ENCODE measurements at regions not wholly inside any gene's neighbourhood (a gene's known extent, or its start where the extent isn't known, plus 50 kb on each side); places are given as distances from the start of the nearest gene placed in this dataset.

DNA sequence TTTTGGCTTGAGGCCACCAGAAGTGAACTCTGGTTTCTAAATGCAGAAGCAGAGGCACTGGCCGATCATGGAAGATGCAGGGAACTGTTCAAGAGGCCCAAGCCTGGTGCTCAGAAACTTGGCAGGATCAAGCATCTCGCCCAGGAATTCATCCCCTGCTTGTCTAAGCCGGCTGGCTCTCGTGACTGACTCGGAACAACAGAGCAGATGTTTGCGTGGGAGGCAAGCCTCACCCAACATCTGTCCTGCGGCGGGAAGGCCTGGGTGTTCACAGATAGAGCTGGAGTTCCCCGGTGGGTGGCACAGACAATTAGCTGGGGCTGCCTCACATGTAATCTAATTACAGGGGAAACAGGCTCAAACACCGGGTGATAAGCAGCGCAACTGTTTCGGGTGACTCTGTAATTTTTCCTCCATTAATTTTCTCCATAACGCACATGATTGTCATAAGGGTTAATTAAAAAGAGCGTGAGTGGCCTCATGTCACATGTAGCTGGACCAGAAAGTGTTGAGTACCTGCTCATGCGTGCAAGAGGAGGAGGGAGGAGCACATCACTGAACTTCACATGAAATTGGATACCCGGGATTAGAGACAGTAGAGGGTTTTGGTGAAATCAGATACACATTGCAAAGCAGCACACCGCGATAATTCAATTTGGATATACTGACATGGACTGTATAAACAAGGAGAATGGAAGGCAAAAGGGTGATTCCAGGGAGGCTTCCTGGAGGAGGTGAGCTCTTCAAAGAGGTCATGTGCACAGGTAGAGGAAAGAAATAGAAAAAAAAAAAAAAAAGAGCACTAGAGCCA lies 180.0 kb downstream of the ETS2 start:
- 16 to 23% methylated on average over 18 of the region's 18 CpGs for WGBS, 2 donors
- Histone ChIP-seq H3K4me1 (peaks cover 55 to 76% of the 10 kb centered on the region in 2 donors), H3K9me3 (no peaks in the 10 kb centered on the region), H3K27ac (peak overlapping the region; percentile 55 to 81 (median 74)), H3K4me3 (replicated peaks in 1 of 3) (no peak overlapping the region), H3K36me3 (no peaks in the 10 kb centered on the region), H3K27me3 (no peaks in the 10 kb centered on the region)
- intact Hi-C loops (cut with DNase I) = no loop called here
- no peak for TF ChIP-seq CTCF (IDR thresholded peaks at IDR 0.05)
- no peak for TF ChIP-seq POLR2A (IDR thresholded peaks at IDR 0.05)
- peak; percentile 92 to 93 for DNase-seq

DNA sequence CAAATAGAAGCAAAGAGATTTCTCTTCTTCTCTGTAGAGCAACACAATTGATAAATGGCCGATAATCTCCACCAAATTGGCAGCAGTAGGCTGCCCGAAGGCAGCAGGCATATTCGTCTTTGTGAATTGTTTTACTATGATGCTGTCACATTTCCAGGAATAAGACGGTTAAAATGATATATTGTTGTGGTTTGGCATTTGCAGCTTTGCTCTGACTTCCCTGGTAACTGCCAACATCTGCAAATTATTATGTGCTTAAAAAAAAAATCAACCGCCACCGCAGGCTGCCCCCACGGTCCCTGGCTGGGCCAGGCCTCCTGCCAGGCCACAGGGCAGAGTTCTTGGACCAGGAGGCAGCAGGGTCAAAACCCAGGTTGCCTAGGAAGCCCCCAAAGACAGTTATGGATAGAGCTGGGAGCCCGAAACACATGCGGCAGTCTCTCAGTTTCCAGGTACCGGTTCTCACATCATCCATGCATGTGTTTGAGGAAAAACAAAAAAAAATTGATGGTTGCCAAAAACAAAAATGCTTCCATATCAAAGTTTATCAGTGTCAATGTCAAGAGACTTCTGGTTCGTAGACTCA lies 179.3 kb downstream of the ETS2 start:
- intact Hi-C loops (cut with DNase I) = no loop called here
- Histone ChIP-seq H3K9me3 (no peaks in the 10 kb centered on the region), H3K27ac (peak overlapping the region; percentile 26 to 81 (median 74)), H3K4me1 (peaks cover 53 to 69% of the 10 kb centered on the region in 2 donors), H3K27me3 (no peaks in the 10 kb centered on the region), H3K4me3 (replicated peaks in 1 of 3) (no peak overlapping the region), H3K36me3 (no peaks in the 10 kb centered on the region)
- WGBS, 2 donors = 50 to 57% methylated on average over 11 of the region's 11 CpGs
- no peak for DNase-seq
- TF ChIP-seq CTCF (IDR thresholded peaks at IDR 0.05) (no peak), POLR2A (IDR thresholded peaks at IDR 0.05) (no peak)

GRCh38 chr21:38984568-38984967 lies 178.8 kb downstream of the ETS2 start:
- TF ChIP-seq POLR2A (IDR thresholded peaks at IDR 0.05) = no peak
- TF ChIP-seq CTCF (IDR thresholded peaks at IDR 0.05) = no peak

GRCh38 chr21:38983560-38983959 lies 177.8 kb downstream of the ETS2 start:
- Histone ChIP-seq H3K27ac (peak overlapping the region in 1 of 3 donors; percentile 34), H3K4me3 (replicated peaks in 1 of 3) (no peak overlapping the region), H3K9me3 (no peaks in the 10 kb centered on the region), H3K4me1 (peaks cover 49 to 61% of the 10 kb centered on the region in 2 donors), H3K27me3 (no peaks in the 10 kb centered on the region), H3K36me3 (no peaks in the 10 kb centered on the region)
- DNase-seq = no peak
- intact Hi-C loops (cut with DNase I) = no loop called here
- TF ChIP-seq CTCF (IDR thresholded peaks at IDR 0.05) = no peak
- 84 to 89% methylated on average over 10 of the region's 10 CpGs for WGBS, 2 donors

More at GRCh38 chr21:38984568-38984967, 178.8 kb downstream of the ETS2 start:
- Histone ChIP-seq H3K4me3 (replicated peaks in 1 of 3) (no peak overlapping the region), H3K9me3 (no peaks in the 10 kb centered on the region), H3K36me3 (no peaks in the 10 kb centered on the region), H3K27ac (peak overlapping the region in 2 of 3 donors; percentile 74 to 81), H3K4me1 (peaks cover 49 to 64% of the 10 kb centered on the region in 2 donors), H3K27me3 (no peaks in the 10 kb centered on the region)
- WGBS, 2 donors = 92% methylated on average over 4 of the region's 4 CpGs
- no peak for DNase-seq
- intact Hi-C loops (cut with DNase I) = no loop called here

- intact Hi-C loops (cut with DNase I) = no loop called here
- Histone ChIP-seq H3K9me3 (no peaks in the 10 kb centered on the region), H3K36me3 (no peaks in the 10 kb centered on the region), H3K4me1 (peaks cover 48 to 59% of the 10 kb centered on the region in 2 donors), H3K4me3 (replicated peaks in 1 of 3) (no peak overlapping the region), H3K27ac (peak overlapping the region in 1 of 3 donors; percentile 36), H3K27me3 (no peaks in the 10 kb centered on the region)
- WGBS, 2 donors = 93 to 99% methylated on average over 11 of the region's 11 CpGs
- TF ChIP-seq POLR2A (IDR thresholded peaks at IDR 0.05) (no peak), CTCF (IDR thresholded peaks at IDR 0.05) (no peak)
- DNase-seq = no peak
Observed at GRCh38 chr21:38982804-38983203, 177.1 kb downstream of the ETS2 start.
